Tibial nerve (tissue), 3 donors: ENCODE measurements at regions not wholly inside any gene's neighbourhood (a gene's known extent, or its start where the extent isn't known, plus 50 kb on each side); places are given as distances from the start of the nearest gene placed in this dataset.

Experiments used
- POLR2A ChIP-seq, 2 donors: fragments of 450-650 bp; IDR thresholded peaks; one replicate each; pipeline ENCODE4 v1.6.1; 2017; ENCODE audit warnings: antibody characterized with exemption in 2 of 2, mild to moderate bottlenecking in 2 of 2, moderate library complexity in 2 of 2
- TF ChIP-seq, protein P1 (sequence below), 5 experiments: fragments of 200-600 bp in 3 of 5; fragments of 450-650 bp in 2 of 5; sonication (generic) in 3 of 5; IDR thresholded peaks; one replicate each; pipeline ENCODE4 v1.5.1; 2016 to 2019; ENCODE audit warnings: antibody characterized with exemption in 5 of 5, mild to moderate bottlenecking in 3 of 5, moderate library complexity in 2 of 5

DNA sequence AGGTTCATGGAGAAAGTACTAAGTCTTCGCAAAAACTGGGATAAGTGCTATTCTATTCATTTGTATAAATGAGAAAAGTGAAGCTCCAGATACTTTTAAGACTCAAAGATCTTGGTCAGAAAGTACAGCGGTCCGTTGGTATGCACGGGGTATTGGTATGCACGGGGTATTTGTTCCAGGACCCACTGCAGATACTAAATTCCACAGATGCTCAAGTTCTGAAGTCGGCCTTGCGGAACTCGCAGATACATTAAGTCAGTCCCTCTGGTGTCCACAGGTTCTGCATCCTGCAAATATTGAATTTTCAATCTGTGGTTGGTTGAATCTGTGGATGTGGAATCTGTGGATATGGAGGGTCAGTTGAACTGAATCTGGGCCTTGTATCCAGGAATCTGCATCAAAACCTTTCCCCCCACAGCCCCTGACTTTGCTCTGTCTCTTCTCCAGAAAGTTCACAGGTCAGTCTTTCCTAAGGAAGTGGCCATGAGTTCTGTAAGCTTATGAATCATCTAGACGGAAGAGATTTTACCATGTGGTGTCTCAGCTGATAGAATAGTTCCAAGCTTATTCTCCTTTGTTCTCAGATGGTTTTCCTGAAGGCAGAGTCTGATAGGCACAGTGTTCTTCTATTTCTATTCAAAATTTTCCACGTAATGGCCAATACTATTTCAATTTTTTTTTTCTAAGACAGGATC is 274.7 kb downstream of the NEDD1 start:
- TF ChIP-seq, protein P1, sequence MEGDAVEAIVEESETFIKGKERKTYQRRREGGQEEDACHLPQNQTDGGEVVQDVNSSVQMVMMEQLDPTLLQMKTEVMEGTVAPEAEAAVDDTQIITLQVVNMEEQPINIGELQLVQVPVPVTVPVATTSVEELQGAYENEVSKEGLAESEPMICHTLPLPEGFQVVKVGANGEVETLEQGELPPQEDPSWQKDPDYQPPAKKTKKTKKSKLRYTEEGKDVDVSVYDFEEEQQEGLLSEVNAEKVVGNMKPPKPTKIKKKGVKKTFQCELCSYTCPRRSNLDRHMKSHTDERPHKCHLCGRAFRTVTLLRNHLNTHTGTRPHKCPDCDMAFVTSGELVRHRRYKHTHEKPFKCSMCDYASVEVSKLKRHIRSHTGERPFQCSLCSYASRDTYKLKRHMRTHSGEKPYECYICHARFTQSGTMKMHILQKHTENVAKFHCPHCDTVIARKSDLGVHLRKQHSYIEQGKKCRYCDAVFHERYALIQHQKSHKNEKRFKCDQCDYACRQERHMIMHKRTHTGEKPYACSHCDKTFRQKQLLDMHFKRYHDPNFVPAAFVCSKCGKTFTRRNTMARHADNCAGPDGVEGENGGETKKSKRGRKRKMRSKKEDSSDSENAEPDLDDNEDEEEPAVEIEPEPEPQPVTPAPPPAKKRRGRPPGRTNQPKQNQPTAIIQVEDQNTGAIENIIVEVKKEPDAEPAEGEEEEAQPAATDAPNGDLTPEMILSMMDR (IDR thresholded peaks at IDR 0.05) = no peak
- TF ChIP-seq POLR2A (IDR thresholded peaks at IDR 0.05) = no peak
